HG03135 (cell line): ENCODE measurements at regions not wholly inside any gene's neighbourhood (a gene's known extent, or its start where the extent isn't known, plus 50 kb on each side); places are given as distances from the start of the nearest gene placed in this dataset.
A peak's percentile ranks its signal among the peaks of the same experiment; 100 is the strongest.

ENCODE experiments used
- ATAC-seq: cut with Tn5 transposase; IDR thresholded peaks from one replicate; pipeline ENCODE4 v1.9.1; 2021; ENCODE audit warnings: mild to moderate bottlenecking, moderate library complexity; ENCODE audit not compliant: unreplicated experiment

DNA sequence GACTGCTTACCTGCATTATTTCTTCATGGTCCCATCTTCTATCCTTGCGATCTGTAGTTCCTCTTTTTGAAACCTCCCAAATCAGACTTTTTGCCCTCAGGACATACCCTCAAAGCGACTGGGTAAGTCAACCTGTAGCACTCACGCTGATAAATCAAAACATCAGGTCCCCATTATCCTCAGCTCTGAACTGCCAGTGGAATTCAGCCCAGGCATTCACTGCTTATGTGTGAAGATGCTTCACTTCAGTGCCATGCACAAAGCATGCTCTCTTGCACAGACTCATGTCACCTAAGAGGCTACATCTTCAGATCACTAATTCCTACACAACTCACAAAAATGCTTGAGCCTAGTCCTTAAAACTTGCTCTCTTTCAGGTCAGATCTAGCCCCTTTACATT, 283.6 kb upstream of the KLF6 start:
- no peak for ATAC-seq

DNA sequence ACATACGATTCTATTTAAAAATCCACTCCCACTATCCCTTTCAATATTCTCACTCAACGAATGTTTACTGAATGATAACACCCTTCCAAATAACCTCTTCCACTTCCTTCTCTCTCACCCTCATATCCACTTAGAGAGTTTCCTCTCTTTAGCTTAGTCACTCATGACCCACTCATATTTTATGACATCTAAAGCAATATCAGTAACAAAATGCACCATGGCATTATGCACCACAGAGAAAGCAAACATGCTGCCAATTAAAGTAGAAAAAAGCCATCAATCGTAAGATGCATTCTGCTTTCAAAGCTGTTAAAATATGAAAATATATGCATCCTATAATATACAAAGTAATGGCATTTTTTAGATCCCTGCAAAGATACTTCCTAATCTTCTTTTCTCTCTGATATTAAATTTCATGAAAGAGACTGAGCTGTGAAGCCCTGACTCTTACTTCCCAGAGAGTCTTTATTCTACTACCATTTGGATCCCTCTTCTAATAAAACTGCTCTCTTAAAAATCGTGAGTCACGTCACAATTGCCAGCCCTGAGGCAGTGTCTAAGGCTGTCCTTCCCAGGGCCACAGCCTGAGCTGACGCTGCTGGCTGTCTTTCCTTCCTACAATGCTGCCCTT, 283.0 kb upstream of the KLF6 start:
- no peak for ATAC-seq

DNA sequence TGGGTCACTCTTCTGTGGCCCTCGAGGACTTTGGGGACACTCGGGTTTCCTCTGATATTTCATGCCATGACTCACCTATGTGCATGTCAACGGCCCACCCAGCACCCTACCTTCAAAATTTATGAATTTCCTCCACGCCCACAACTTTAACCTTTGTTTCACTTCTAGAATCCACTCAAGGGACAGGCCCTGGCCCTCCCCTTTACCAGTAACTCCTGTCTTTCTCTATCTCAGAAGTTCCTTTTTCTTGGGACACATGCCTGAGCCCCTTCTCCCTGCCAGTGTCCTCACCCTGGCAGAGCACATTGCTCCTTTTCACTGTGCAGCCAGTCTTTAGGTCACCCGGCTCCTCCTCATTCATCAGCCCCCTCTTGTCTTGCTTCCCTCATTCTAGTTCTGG, 282.5 kb upstream of the KLF6 start:
- ATAC-seq, result peak; percentile 59

DNA sequence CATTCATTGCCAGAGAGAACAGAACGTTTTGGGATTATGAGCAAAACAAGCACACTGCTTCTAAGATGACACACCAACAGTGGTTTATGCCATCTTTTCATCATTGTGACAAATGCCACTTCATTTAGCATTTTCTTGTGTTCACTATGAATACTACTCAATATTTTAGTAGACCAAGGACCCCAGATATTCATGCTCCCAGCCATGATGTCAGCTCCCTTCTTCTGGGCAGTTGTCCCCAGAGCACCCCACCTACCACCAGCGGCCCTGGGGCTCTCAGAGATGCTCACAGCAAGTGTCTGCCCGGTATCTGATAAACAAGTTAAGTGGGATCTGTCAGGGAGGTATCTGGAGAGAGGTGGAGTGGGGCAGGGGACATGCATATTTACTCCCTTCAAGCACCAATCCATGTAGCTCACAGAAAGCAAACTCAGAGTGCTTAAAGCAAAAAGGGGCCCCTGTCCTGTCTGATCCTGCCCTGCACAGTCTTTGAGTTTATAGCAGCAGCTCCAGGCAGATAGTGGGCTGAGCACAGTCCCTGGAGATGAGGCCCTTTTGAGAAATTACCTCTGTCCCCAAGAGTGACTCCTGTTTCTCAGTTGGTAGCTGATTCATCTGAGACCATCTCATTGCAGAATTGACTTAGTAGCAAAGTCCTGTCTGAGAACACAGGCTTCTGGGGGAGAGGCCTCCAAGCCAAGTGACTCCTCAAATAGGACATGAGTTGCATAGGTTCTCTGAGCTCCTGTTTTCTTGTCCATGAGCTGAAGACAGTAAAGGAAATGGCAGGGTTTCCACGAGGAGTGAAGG, 281.8 kb upstream of the KLF6 start:
- ATAC-seq, result peak; percentile 31

DNA sequence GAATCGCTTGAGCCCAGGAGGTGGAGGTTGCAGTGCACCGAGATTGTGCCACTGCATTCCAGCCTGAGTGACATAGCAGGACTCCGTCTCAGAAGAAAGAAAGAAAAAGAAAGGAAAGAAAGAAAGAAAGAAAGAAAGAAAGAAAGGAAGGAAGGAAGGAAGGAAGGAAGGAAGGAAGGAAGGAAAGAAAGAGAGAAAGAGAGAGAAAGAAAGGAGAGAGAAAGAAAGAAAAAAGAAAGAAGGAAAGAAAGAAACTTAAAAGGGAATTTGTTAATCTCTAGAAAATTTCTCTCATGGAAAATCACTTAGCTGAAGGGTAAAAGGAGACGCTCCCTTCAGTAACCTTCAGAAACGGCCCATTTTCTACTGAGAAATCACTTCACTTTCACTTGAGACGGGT, 279.5 kb upstream of the KLF6 start:
- ATAC-seq, result no peak

DNA sequence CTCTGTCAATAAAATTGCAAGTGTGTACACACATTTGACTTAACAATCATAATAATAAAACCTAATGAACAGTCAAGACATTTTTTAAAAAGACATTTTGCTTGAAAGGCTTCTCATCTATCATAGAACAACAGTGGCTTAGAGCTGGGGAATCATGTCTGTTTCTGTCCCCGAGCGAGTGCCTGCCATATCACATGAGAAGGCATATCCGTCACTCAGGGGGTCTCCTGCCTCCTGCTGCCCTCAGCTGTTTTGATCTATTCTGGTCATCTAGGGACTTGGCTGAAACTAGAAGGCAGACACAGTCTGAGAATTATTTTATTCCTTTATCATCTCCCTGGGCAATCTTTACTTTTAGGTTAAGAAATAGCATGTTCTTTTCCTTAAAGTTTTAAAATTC, 278.7 kb upstream of the KLF6 start:
- no peak for ATAC-seq

DNA sequence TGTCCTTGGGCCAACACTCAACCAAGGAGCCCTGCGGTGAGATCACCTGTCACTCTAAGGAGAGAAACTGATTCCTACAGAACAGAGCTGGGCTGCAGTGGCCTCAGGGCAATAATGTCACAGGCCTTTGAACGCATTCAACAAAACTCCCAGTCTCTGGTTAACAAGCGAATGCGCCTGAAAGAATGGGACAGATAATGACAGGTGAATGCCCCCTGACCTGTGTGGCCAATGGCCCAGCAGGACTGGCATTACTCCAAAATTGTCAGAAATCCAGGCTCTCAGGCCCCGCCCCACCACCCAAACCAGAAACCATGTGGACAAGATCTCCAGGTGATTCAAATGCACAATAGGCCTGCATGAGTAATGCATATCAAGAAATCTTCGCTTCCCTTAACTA, 277.7 kb upstream of the KLF6 start:
- no peak for ATAC-seq

DNA sequence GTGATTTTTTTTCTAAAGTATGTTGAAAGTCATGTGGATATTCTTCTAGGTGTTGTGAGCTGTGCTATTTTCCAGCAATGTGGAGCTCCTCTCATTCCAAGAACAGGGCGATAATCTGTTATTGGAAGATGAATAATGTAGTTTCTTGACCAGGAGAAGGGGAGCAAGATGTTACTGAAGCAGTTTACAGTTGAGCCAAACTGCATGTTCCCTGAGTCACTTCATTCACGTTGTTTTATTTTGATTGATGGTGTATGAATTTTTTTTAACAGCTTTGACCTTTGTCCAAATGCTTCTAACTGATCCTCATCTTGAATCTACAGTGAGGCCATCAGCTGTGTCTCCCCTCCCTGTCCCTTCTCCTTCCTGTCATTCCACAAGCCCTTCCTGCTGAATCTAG, 277.1 kb upstream of the KLF6 start:
- no peak for ATAC-seq

DNA sequence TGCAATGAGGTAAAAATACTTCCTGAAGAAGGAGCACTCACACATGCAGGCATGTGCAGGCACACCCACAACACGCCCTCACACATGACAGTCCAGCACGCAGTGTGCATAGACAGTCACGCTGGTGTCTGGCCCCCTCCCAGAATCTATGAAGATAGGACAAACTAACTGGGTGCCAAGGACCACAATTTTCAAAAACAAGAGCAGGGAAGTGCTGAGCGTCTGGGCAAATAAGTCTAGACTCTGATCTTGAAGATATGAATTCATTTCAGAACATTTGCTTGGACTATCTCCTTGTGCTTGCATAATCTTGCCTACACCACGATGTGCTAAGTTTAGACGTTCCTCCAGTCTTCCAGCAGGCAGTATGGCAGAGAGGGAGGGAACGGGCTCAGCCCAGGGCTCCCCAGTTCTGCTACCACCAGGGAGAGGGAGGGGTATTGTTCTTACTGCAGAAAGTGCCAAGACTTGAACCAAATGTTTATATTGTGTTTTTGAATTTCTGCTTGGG, 276.5 kb upstream of the KLF6 start:
- ATAC-seq, result no peak

DNA sequence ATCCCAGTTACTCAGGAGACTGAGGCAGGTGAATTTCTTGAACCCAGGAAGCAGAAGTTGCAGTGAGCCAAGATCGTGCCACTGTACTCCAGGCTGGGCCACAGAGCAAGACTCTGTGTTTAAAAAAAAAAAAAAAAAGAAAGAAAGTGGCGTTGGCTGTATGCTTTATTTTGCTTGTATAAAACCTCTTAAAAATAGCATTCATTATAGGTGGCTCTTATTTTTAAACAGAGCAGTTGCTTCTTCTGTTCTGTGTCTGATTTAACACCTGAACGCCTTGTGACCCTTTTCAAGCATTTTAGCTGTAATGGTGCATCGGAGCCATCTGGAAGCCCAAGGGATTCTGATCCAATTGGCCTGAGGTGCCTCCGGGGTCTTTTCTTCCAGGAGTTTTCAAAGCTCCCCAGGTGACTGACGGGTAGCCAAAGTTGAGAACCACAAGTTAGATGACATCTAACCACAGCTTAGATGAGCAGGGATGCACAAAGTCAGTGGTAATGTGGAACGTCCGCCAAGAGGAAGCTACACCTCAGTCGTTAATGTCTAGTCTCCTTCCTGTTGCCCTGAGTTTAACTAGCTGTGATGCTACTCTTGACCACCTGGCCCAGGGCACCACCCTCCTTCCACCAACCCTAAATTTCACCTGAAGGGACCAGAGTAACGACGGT, 274.6 kb upstream of the KLF6 start:
- no peak for ATAC-seq

DNA sequence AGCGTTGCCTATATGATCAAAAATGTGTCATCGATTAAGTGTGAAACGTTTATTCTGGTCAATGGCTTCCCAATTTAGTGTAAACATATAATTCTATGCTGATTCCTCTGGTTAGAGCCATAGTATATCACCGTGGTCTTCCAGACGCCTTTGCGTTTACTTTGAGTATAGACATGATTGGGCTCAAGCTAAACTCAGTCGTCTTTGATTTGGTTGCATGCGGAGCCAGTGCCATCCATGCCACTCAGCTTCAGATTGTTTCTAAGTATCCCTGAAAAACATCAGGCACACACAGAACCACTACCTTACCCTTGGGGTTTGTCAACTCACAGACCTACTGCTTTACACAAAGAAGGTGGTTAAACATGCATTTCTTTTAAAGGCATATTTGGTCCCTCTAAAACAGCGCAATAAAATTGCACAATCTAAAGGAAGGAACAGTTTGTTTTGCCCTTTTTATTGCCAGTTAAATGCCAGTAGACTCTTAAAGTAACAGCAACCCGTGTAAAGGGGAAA, 273.6 kb upstream of the KLF6 start:
- no peak for ATAC-seq

DNA sequence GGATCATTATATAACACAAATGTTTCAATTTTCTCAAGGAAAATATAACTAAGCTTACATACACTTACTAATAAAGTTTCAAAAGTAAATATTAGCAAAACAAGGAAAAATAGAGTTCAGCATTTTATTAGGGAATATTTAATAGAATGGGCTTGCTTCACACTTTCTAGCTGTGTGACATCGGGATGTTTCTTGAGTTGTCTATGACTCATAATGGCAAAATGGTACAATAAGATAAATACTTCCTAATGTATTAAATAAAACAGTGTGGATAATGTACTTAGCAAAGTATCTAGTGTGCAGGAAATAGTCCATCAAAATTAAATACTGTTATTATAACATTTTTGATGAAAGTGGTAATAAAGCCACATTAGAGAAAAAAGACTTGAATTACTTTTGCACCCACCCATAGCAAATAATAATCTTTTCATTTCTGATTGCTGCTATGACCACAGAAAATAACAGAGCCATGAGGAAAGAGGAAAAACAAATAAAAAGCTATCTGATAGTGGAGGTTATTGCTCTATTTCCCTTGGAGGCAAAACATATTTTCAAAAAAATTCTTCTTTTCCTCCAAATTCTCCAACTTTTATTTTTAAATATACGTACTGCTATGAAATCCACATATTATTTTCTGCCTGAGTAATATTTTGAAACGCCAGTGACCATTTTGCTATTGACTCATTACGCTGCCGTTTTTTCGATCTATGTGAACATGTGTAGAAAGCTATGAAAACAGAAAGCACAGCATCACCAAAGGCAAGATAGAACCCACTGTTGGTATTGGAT, 272.9 kb upstream of the KLF6 start:
- ATAC-seq, result no peak

DNA sequence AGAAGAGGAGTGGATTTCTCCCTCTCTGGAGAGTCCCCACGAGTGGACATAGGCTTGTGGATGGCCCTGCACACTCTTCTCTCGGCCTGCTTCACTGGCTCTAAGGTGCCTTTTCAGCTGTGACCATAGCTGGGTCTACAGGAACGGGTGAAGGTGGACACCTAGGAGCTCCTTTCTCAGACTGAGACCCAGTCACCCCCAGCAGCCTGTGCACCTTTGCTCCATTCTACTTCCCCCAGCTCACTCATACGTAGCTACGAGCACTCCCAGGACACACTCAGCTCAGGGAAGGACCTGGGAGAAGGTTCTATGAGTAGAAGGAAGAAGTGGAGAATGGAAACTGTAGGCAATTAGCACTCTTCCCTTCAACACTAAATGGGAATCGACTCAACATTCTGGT, 272.0 kb upstream of the KLF6 start:
- ATAC-seq, result no peak

DNA sequence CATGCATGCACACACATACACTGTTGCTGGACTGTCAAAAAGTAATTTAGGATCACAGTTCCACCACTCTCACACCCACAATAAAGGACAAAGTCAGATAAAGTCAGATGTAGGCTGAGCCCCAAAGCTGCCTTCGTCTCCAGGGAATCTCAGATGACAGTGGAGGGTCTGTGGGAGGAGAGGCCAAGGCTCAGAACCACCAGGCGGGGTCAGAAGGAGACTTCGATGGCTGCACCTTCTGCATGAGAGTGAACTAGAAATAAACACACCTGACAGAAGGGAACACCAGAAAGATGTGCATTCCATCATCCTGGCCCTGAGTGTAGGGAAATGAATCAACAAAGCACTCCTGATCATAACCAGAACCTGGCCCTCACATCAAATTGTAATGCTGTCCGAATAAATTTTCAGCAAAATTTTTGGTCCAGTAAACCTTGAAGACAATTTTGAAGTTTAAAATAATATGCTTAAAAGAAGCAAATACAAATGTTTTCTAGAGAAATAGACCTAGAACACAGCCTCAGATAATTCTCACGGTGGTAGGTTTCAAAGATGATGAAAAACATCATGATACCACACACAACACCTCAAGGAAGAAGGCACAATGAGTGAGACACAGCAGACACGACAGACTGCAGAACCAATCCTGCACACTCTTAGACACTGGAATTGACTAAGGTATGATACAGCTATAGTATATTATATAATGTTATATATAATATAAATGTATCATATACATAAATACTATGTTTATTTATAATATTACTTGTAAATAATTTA, 269.8 kb upstream of the KLF6 start:
- ATAC-seq, result no peak

DNA sequence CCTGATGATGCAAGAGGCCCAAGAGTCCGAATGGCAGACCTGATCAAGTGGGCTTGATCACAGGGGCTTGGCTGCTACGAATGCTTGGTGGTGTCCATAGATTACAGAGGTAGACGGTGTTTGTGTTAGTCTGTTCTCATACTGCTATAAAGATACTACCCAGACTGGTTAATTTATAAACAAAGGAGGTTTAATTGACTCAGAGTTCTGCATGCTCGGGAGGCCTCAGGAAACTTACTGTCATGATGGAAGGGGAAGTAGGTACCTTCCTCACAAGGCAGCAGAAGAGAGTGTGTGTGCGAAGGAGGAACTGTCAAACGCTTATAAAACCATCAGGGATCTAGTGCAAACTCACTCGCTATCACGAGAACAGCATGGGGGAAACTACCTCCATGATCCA, 268.9 kb upstream of the KLF6 start:
- ATAC-seq, result no peak

DNA sequence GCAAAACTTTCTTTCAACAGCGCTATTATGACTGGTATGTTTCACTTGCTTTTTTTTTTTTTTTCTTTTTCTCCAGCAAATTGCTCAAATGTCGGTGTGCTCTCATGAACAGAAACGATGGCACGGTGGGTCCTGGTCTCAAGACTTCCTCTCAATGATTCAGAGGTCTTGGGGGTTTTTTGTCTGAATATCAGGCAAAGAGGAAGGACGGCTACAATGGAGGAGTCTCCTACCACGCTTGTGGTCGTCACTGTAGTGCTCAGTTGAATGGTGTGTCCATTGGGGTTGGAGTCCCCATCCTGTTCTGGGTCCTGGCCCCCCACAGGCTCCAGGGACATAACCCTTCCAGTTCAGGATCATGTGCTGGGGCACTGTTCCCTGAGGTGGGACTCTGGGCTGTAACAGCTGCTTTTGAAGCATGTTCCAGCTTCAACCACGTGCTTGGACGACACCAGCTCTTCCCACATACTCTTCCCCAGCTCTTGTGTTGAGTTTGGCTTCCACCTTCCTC, 266.7 kb upstream of the KLF6 start:
- ATAC-seq, result no peak

DNA sequence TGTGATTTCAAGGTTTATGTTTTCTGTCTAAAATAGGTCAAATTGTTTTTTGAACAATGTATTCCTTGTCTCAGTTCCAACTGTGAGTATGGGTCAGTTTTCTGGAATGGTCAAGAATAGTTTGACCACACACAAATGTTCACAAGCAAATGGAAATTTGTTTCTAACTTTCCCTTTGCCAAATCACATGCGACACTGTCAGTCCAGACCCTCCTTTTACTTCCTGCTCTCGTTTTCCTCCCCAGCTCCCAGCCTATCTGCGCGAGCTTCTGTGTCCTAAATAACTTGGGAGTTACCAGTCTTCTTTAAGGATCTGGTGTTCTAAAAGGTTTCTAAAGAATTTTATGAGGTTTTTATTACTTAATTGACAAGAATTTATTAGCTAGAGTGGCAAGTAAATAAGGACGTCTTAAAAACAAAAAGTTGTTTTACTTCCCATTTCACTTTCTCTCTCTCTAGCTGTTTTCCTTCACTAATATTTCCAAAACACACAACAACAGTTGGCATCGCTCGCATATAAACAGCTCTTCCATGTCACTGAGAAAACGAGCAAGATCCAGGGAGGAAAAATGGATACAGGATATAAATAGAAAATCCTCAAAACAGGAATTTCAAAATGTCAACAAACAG, 266.1 kb upstream of the KLF6 start:
- ATAC-seq, result no peak

DNA sequence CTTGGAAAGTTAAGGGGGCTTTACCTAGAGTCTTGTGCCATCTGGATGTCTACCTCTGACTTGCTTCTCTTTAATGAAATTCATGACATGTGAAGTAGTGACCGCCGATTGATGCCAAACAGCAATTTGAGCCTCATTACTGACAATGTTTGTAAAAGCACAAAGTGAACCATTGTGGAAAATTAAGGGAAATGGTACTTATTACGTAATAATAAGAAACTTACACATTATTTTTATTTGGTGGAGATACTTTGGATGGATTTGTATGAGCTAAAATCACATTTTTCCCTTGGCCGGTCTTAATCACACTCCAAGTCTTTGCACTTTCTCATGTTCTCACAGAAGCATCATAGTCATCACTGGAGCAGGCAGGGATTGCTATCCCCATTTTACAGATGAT, 265.1 kb upstream of the KLF6 start:
- ATAC-seq, result no peak

DNA sequence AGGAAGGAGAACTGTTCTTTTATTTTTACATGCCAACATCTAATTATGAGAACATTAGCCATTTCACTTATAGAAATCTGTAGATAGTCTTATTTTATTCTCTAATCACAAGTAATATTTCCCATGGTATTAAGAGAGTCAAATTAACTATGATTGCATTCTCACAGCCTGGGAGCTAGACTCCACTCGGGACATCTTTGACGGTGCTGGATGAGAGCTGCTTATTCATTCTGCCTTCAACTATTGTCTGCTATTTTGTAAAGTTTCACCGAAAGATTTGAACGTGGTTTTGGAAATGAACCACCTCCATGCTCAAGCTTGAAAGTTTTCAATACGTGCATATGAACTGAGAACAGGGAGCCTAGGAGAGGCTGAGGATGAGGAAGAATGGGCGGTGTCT, 264.3 kb upstream of the KLF6 start:
- no peak for ATAC-seq
